ENCODE measurements at regions not wholly inside any gene's neighbourhood (a gene's known extent, or its start where the extent isn't known, plus 50 kb on each side); places are given as distances from the start of the nearest gene placed in this dataset.

DNA sequence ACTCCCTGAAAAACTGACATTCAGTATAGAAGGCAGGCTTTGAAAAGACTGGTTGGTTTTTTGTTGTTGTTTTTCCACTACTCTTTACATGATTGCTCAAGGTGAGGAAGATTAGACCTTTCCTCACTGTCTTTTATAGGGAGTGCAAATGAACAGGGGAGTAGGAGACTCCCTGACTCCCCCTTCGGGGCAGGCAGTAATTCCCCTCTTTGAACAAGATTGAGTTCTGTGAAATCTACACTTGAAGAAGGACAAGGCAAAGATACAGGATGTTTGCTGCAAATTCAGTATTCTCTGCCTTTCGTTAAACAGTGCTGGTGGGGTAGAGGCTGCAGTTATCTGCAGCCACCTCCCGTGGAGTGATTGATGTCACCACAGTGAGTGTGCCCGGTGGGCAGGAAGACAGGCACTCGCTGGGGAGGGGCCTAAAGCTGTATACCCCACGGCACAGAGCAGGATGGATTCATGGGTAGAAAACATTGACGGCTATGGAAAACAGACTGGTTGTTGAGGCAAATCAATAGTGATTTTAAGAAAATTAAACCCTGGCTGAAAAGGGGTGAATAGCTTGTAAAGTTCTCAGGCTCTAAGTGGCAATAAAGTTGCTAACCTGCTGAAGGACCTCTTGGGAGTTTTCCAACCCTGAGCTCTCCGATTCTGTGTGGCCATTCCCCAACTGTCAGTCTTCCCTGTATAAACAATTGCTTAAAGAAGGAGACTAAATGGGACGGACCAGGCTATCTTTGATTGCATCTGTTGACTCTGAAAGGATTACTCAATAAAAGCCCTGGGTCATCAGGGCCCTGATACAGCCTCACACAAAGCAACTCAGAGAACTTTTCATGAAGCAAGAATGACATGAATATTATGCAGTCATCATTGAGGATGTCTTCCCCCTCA, 308.3 kb downstream of the TBC1D4 start:
- DNase-seq: no peak
- H3K9me3 ChIP-seq (ENCODE audit: control insufficient read depth in 2 of 3, insufficient read depth in 1 of 3, low read length in 3 of 3): no peaks in the 10 kb centered on the region
- H3K4me1 ChIP-seq (ENCODE audit: control insufficient read depth in 2 of 3, insufficient read depth in 2 of 3, low read depth in 1 of 3, low read length in 3 of 3): no peaks in the 10 kb centered on the region
- no peaks in the 10 kb centered on the region for H3K36me3 ChIP-seq (ENCODE audit: control insufficient read depth in 2 of 3, insufficient read depth in 3 of 3, low read length in 3 of 3)
- no peak overlapping the region for H3K9ac ChIP-seq (ENCODE audit: low read length in 3 of 3)
- H3K27me3 ChIP-seq (ENCODE audit: control insufficient read depth, insufficient read depth, low read length): no peaks in the 10 kb centered on the region
- no peak for FAIRE-seq
- intact Hi-C loops (cut with DNase I): no loop called here
- TF ChIP-seq, protein P1, sequence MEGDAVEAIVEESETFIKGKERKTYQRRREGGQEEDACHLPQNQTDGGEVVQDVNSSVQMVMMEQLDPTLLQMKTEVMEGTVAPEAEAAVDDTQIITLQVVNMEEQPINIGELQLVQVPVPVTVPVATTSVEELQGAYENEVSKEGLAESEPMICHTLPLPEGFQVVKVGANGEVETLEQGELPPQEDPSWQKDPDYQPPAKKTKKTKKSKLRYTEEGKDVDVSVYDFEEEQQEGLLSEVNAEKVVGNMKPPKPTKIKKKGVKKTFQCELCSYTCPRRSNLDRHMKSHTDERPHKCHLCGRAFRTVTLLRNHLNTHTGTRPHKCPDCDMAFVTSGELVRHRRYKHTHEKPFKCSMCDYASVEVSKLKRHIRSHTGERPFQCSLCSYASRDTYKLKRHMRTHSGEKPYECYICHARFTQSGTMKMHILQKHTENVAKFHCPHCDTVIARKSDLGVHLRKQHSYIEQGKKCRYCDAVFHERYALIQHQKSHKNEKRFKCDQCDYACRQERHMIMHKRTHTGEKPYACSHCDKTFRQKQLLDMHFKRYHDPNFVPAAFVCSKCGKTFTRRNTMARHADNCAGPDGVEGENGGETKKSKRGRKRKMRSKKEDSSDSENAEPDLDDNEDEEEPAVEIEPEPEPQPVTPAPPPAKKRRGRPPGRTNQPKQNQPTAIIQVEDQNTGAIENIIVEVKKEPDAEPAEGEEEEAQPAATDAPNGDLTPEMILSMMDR (IDR thresholded peaks at IDR 0.05; ENCODE audit: borderline replicate concordance, extremely low read depth, insufficient read depth): no peak
- H3K27ac ChIP-seq (ENCODE audit: low read depth in 2 of 2, low read length in 2 of 2): no peak overlapping the region
- H3K4me3 ChIP-seq (ENCODE audit: low read length in 3 of 3): no peak overlapping the region

DNA sequence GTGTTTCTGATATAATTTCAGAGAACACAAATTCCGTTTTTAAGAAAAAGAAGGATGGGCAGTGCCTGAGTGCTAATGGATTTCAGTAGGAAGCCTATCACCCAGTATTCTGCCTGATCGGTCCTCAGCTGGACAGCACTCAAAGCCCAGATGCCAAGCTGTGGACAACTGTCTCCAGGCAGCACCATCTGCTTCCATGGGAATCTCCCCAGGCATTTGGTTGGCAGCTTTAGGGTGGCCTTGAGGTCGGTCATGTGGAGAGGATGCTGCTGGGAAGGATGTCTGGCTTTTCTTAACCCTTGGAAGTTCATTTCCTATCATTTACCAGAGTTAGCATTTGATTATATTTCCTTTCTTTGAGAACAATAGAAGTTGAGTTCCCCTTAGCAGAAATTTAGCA, 311.7 kb downstream of the TBC1D4 start:
- DNase-seq (no peak), FAIRE-seq (no peak)
- Histone ChIP-seq H3K36me3 (ENCODE audit: control insufficient read depth in 2 of 3, insufficient read depth in 3 of 3, low read length in 3 of 3) (no peaks in the 10 kb centered on the region), H3K4me1 (ENCODE audit: control insufficient read depth in 2 of 3, insufficient read depth in 2 of 3, low read depth in 1 of 3, low read length in 3 of 3) (no peaks in the 10 kb centered on the region), H3K27me3 (ENCODE audit: control insufficient read depth, insufficient read depth, low read length) (no peaks in the 10 kb centered on the region), H3K9me3 (ENCODE audit: control insufficient read depth in 2 of 3, insufficient read depth in 1 of 3, low read length in 3 of 3) (no peaks in the 10 kb centered on the region), H3K9ac (ENCODE audit: low read length in 3 of 3) (no peak overlapping the region), H3K27ac (ENCODE audit: low read depth in 2 of 2, low read length in 2 of 2) (no peak overlapping the region), H3K4me3 (ENCODE audit: low read length in 3 of 3) (no peak overlapping the region)
- intact Hi-C loops (cut with DNase I): no loop called here
- TF ChIP-seq, protein P1 (IDR thresholded peaks at IDR 0.05; ENCODE audit: borderline replicate concordance, extremely low read depth, insufficient read depth): no peak

DNA sequence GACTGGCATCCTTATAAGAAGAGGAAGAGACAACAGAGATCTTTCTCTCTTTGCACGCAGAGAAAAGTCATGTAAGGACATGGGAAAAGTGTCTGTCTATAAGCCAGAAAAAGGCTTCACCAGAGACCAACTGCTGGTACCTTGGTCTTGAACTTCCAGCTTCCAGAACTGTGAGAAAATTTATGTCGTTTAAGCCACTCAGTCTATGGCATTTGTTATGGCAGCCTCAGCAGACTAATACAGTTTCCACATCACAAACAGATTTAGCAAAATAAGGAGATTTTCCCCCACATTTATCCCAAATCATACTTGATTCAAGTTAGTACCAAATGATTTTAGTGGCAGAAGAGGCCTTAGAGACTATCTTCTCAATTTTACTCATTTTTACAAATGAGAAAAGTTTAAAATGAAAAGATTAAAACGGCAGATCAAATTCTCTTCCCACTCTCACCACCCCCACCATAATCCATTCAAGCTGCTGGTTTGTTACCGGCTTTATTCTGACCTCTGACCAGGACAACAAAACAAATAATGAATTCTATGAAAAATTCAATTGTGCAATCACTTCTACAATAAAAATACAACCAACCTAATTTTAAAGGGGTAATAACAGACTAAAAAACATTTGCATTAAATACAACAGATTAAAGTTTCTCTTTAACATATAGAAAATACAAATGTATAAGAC, 316.3 kb downstream of the TBC1D4 start:
- intact Hi-C loops (cut with DNase I): no loop called here
- H3K27ac ChIP-seq (ENCODE audit: low read depth in 2 of 2, low read length in 2 of 2): no peak overlapping the region
- H3K4me1 ChIP-seq (ENCODE audit: control insufficient read depth in 2 of 3, insufficient read depth in 2 of 3, low read depth in 1 of 3, low read length in 3 of 3): no peaks in the 10 kb centered on the region
- TF ChIP-seq, protein P1 (IDR thresholded peaks at IDR 0.05; ENCODE audit: borderline replicate concordance, extremely low read depth, insufficient read depth): no peak
- FAIRE-seq (no peak), DNase-seq (no peak)
- no peak overlapping the region for H3K4me3 ChIP-seq (ENCODE audit: low read length in 3 of 3)
- H3K9me3 ChIP-seq (ENCODE audit: control insufficient read depth in 2 of 3, insufficient read depth in 1 of 3, low read length in 3 of 3): no peaks in the 10 kb centered on the region
- no peaks in the 10 kb centered on the region for H3K36me3 ChIP-seq (ENCODE audit: control insufficient read depth in 2 of 3, insufficient read depth in 3 of 3, low read length in 3 of 3)
- no peaks in the 10 kb centered on the region for H3K27me3 ChIP-seq (ENCODE audit: control insufficient read depth, insufficient read depth, low read length)
- H3K9ac ChIP-seq (ENCODE audit: low read length in 3 of 3): no peak overlapping the region
